Right ventricle myocardium inferior (tissue), 1 donor: ENCODE measurements at regions not wholly inside any gene's neighbourhood (a gene's known extent, or its start where the extent isn't known, plus 50 kb on each side); places are given as distances from the start of the nearest gene placed in this dataset.
A peak's percentile ranks its signal among the peaks of the same experiment; 100 is the strongest.

ENCODE experiments used
- ATAC-seq: fragments of 200-7000 bp; cut with Tn5 transposase; one replicate; pipeline ENCODE4 v1.9.1; 2020; ENCODE audit warnings: mild to moderate bottlenecking, moderate library complexity
- DNase-seq: peaks from one replicate; pipeline ENCODE4 v3.0.0; 2021; ENCODE audit errors: missing footprints
- intact Hi-C: fragments of 100-400 bp; cut with DNase I; formaldehyde crosslinking; loops from one replicate; pipeline ENCODE4 v1.11.0; 2022
- donor health status: DM: no; HTN: yes; CAD: no; lungs with severe emphysema.

DNA sequence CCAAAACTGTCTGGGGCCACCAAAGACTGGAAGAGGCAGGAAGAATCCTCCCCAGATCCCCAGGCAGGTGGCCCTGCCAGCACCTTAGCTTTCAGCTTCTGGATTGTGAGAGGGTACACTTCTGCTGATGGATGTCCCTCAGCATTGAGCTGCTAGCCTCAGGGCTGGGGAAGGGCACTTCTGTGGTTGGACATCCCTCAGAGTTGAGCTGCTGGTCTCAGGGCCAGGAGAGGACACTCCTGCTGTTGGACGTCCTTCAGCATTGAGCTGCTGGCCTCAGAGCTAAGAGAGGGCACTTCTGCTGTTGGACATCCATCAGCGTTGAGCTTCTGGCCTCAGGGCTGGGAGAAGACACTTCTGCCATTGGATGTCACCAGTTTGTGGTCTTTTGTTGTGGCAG, 83.8 kb upstream of the FCN1 start:
- ATAC-seq, result no peak
- DNase-seq, result no peak
- intact Hi-C loops, result no loop called here

DNA sequence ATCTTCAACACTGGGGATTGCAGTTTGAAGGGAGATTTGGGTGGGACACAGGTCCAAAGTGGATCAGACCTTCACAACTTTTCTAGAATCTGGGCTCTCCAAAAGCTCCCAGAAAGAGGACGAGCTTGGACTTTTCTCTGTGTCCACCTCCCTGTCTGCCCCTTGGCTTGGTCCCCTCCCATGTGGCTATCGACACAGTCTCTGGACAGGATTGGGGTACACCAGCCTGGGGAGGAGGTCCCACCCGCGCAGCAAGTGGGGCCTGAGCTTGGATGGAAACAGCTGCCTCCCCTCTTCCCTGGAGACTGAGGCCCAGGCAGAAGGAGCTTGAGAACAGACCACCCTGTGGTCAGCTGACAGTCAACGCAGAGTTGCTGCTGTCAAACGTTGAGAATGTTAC, 84.6 kb upstream of the FCN1 start:
- peak; percentile 13 for DNase-seq
- ATAC-seq, result no peak
- intact Hi-C loops, result no loop called here

- intact Hi-C loops, result no loop called here
- ATAC-seq (no peak), DNase-seq (no peak)
Measured at GRCh38 chr9:135002802-135003201, 84.7 kb upstream of the OLFM1 start.

GRCh38 chr9:135004772-135005171, 82.7 kb upstream of the OLFM1 start:
- DNase-seq (no peak), ATAC-seq (no peak)
- intact Hi-C loops, result no loop called here

DNA sequence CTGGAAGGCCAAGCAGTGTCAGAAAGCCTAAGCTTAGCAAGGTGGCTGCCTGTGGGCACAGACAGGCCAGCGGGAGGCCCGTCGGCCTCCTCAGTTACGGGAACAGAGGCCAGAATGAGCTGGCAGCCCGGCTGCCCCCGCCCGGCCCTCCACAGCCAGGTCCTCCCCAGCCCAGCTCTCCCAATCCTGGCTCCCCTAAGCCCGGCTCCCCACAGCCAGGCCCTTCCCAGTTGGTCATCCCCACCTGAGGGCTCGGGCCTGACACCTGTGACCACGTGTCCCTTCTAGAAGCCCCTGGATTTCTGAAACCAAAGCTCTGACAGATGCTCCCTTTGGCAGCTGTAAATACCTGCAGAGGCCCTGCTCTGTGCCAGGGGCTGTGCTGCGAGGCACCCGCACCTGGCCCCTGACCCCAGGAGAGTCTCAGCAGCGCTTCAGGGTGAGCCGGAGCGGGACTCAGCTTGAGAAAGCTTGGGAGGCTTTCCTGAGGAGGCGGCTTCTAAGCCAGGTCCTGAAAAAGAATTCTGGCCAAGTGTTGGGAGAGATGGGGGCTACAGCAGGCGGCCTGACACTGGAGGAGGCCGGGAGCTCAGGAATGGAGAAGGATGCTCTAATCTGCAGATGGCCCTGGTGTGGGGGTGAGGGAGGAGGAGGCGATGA, 80.4 kb upstream of the OLFM1 start:
- intact Hi-C loops, result no loop called here
- DNase-seq, result peak; percentile 15
- ATAC-seq, result no peak

DNA sequence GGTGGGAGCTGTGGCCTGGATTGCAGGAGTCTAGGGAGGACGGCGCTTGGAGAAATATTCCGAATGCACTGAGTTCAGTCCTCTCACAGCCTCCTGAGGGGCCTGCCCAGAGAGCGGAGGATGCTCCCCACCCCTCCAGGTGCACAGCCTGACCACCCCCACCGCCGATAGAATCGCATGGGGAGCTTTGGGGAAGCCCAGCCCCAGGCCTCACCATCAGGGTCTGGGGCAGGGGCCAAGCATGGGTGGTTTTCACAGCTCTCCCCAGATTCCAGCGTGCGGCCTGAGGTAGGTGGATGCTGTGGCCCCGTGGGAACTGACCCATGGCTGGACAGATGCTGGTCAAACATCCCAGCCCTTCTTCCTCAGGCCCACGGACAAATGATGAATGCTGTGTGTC, 79.9 kb upstream of the OLFM1 start:
- no peak for ATAC-seq
- intact Hi-C loops, result no loop called here
- peak; percentile 20 for DNase-seq

DNA sequence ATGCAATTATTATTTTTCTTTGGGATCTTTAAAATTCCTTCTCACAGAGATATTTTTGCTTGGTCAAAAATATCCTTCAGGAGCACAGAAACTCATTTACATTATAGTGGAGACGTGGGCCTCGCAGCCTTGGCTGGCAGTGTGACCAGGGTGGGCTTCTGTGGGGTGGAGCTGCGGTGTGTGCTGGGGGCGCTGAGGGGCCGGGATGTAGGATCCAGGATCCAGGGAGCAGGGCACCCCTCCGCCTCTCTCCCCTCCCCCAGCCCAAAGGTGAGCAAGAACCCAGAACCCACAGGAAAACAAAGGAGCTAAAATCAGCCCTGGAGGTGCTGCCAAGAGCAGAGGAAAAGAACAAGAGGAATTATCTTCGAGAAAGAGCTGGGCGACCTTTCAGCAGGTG, 79.1 kb upstream of the OLFM1 start:
- DNase-seq (peak; percentile 11), ATAC-seq (no peak)
- intact Hi-C loops, result no loop called here

GRCh38 chr9:135009051-135009560, 78.4 kb upstream of the OLFM1 start:
- intact Hi-C loops, result no loop called here
- ATAC-seq, result no peak
- peak; percentile 26 for DNase-seq

GRCh38 chr9:135009794-135010585, 77.5 kb upstream of the OLFM1 start:
- DNase-seq (peak; percentile 57), ATAC-seq (no peak)
- intact Hi-C loops, result no loop called here

GRCh38 chr9:135010586-135010860, 76.9 kb upstream of the OLFM1 start:
- ATAC-seq (no peak), DNase-seq (peak; percentile 14)
- intact Hi-C loops, result no loop called here

DNA sequence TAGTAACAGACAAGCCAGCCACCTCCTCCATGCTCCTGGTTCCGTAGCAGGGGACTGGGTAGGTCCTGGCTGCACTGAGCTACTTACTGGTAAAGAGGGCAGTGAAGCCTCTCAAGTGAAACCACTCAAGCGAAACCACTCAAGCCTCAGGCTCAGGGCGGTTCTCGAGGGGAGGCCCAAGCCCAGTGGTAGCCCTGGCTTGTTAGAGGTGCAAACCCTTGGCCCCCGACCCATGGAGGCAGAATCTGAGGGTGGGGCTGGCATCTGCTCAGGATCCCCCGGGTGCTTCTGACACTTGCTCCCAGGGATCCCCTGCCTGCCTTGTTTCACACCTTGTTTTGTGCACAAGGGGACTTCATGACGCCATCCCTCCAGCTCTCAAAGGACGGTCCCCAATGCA, 76.5 kb upstream of the OLFM1 start:
- ATAC-seq (no peak), DNase-seq (peak; percentile 9)
- intact Hi-C loops, result no loop called here

GRCh38 chr9:135012166-135012565, 75.3 kb upstream of the OLFM1 start:
- intact Hi-C loops, result no loop called here
- DNase-seq (peak; percentile 56), ATAC-seq (no peak)

- DNase-seq, result peak; percentile 43
- intact Hi-C loops, result no loop called here
- ATAC-seq, result no peak
Measured at GRCh38 chr9:135014311-135015010, 73.0 kb upstream of the OLFM1 start.

DNA sequence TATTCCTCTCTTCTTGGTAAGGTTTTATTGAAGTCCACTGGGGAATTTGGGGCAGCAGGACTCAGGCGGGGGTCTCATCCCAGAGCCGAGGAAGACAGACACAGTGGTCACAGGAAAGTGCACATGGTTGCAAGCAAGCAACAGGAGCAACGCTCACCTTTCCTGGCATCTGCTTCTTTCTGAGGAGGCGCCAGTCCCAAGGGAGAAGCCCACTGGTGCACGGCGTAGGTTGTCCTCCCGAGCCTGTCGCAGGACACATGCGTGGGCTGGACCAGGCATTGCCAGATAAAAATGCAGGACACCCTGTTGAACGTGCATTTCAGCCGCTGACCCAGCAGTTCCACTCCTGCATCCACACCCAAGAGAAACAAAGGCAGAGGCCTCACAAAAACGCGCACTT, 72.4 kb upstream of the OLFM1 start:
- DNase-seq (peak; percentile 28), ATAC-seq (no peak)
- intact Hi-C loops, result no loop called here

GRCh38 chr9:135015565-135015964, 71.9 kb upstream of the OLFM1 start:
- ATAC-seq (no peak), DNase-seq (peak; percentile 11)
- intact Hi-C loops, result no loop called here

DNA sequence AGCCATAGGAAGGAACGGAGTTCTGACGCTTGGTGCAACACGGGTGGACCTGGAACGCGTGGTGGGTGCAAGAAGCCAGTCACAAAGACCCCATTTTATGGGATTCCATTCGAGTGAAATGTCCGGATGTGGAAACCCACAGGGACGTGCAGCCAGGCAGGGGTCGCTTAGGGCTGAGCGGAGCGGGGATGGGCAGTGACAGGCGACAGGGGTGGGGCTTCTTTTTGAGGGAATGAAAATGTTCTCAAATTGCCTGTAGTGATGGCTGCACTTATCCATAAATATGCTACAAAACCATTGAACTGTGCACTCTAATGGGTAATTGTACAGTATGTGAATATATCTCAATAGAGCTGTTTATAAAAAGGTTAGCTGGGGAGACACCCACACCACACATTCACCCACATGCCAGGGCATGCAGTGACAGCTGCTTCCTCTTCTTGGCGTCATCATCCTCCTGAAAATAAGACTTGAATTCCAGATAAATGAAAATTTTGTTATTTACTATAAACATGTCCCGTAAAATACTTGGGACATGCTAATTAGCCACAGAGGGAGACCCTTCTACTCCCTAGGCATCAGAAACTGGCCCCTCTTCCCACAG, 71.3 kb upstream of the OLFM1 start:
- intact Hi-C loops, result no loop called here
- DNase-seq, result peak; percentile 16
- ATAC-seq, result no peak

DNA sequence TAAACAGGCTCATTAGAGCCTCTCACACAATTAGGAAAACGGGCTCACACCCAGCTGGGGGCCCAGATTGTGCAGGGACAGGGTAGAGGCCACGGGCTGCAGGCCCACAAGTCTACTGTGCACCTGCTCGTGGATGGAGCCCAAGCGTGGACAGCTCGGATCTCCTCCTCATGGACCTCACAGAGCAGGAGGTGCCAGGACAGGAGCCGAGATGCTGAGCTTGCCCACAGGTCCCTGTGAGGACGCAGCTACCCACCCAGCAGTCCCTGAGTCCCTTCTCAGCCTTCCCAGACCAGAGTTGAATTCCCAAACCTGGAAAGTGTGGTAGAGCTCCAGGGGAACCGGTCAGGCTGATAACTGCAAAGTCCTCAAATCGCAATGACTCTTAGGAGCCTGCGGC, 70.6 kb upstream of the OLFM1 start:
- ATAC-seq, result no peak
- peak; percentile 31 for DNase-seq
- intact Hi-C loops, result no loop called here

GRCh38 chr9:135017899-135018298, 69.6 kb upstream of the OLFM1 start:
- ATAC-seq (no peak), DNase-seq (no peak)
- intact Hi-C loops, result no loop called here

GRCh38 chr9:135018306-135018915, 69.1 kb upstream of the OLFM1 start:
- ATAC-seq (no peak), DNase-seq (peak; percentile 23)
- intact Hi-C loops, result no loop called here
